Hematopoietic multipotent progenitor cell treated with erythropoietin and hydrocortisone succinate and interleukin-3 and kit ligand, for 4 days (in vitro differentiated cells): ENCODE measurements at regions not wholly inside any gene's neighbourhood (a gene's known extent, or its start where the extent isn't known, plus 50 kb on each side); places are given as distances from the start of the nearest gene placed in this dataset.
"Not testable (repeated sequence)": the region's sequence is repeated elsewhere in the genome, so short reads cannot be mapped to it uniquely, and the experiment has no call there.

Source experiments
- DNase-seq: peaks from one replicate; pipeline ENCODE4 v3.0.0-alpha.2; 2015

GRCh38 chr6:153368131-153368530, 237.0 kb upstream of the RGS17 start:
- no peak for DNase-seq

GRCh38 chr6:153367021-153367420, 235.9 kb upstream of the RGS17 start:
- DNase-seq, result no peak

GRCh38 chr6:153357391-153357790, 226.3 kb upstream of the RGS17 start:
- DNase-seq, result no peak

DNA sequence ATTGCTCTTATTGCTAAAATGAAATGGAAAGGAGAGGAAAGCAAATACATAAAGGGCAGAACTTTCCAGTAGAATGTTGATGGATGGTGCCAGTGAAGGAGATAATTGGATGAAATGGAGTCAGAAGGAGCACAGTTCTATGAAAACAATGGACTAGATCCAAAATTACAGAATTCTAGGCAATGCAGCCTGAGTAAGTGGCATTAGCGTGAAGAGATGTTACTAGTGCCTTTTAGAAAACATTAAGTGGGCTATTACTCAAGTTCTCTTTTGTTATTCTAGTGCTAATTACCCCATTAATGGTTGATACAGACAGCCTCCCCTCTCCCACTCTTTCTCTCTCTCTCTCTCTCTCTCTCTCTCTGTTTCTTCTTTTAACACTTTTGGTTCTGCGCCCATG, 209.5 kb upstream of the RGS17 start:
- no peak for DNase-seq

DNA sequence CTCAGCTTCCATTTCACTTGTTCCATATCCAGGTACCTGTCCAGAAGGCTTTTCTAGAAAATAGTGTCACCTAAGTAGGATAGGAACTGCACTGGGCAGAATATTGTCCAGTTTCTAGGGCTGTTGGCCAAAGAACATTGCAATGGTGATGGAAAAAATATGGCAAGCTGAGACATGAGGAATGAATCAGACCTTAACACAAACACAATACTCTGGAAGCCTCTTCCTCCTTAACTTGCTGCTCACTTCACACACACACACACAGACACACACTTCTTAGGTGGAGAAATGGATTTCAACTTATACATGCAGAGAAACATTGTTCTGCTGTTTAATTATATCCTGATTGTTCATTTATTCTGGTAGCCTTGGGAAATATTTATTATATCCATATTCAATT, 203.0 kb upstream of the RGS17 start:
- no peak for DNase-seq

DNA sequence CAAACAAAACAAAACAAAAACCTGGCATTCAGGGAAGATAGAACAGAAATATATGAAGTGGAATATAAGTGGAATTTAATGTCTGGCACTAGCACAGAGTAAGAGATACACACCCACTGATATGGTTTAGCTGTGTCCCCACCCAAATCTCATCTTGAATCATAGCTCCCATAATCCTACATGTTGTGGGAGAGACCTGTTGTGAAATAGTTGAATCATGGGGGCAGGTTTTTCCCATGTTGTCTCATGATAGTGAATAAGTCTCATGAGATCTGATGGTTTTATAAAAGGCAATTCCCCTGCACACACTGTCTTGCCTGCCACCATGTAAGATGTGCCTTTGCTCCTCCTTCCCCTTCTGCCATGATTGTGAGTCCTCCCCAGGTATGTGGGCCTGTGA, 200.1 kb upstream of the RGS17 start:
- not testable (repeated sequence) for DNase-seq

DNA sequence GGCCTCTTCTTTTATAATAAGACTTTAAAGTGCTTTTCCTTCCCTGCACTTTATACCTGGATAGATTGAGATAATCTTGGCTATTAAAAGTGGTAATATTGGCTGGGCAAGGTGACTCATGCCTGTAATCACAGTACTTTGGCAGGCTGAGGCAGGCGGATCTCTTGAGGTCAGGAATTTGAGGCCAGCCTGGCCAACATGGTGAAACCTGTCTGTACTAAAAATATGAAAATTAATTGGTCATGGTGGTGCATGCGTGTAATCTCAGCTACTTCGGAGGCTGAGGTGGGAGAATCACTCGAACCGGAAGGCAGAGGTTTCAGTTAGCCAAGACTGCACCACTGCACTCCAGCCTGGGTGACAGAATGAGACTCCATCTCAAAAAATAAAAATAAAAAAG, 197.1 kb upstream of the RGS17 start:
- DNase-seq, result no peak

GRCh38 chr6:153325661-153326060, 194.6 kb upstream of the RGS17 start:
- no peak for DNase-seq

GRCh38 chr6:153312634-153313033, 181.6 kb upstream of the RGS17 start:
- DNase-seq, result peak; percentile 80

DNA sequence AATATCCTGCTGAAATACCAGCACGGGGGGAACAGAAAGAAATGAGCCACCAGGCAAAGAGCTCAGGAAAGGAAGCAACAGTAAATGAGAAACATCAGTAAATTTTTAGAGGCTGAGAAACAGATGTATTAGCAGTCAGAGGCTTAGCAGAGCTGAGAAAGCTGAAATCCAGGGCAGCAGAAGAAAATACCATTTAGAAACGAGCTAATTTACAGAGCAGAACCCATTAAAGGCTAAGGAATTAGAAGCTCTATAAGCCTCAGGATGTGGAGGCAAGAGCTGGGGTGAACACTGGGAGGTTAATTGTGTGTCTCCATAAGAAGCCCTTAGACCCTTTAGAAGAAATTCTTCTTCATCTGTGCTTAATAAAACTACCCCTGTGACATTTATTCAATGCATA, 178.6 kb upstream of the RGS17 start:
- DNase-seq, result no peak

DNA sequence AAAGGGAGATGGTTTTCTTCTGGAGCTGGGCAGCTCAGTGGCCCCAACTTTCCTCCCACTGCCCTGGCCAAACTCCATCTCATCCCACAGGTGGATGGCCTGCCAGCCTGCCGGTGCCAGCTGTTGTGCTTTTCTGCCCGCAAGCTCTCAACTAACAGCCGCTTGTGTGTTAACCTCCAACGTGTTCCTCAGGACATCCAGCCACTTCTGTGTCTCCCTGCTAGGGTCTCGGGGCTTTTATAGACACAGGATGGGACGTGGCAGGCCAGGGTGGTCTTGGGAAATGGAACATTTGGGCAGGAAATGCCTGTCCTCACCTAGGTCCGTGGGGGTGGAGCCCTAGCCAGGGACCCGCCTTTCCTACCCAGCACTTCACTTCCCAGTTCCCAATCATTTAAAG, 171.1 kb upstream of the RGS17 start:
- no peak for DNase-seq

GRCh38 chr6:153301602-153302001, 170.5 kb upstream of the RGS17 start:
- peak; percentile 1 for DNase-seq

DNA sequence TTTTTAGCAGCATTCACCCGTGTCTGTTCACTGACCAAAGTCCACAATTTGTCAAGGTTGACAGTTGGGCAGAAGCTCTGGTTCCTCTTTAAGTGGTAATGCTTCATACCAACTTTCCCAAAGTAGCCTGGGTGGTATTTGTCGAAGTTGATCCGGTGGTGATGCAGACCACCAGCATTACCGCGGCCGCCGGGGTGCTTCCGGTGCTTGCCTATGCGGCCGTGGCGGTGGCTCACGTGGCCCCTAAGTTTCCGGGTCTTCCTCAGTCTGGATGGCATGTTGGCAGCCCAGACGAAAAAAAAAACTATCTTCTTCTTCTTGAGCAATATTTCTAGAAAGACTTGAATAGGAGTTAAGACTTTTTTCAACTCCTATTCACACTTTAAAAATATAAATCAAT, 151.4 kb upstream of the RGS17 start:
- DNase-seq, result not testable (repeated sequence)

DNA sequence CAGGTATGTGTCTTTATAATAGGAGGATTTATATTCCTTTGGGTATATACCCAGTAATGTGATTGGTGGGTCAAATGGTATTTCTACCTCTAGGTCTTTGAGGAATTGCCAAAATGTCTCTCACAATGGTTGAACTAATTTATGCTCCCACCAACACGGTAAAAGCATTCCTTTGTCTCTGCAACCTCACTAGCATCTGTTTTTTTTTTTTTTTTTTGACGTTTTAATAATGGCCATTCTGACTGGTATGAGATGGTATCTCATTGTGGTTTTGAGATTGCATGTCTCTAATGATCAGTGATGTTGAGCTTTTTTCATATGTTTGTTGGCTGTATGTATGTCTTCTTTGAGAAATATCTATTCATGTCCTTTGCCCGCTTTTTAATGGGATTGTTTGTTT, 144.9 kb upstream of the RGS17 start:
- DNase-seq, result no peak

- DNase-seq, result no peak
Observed at GRCh38 chr6:153272201-153272980, 141.3 kb upstream of the RGS17 start.

DNA sequence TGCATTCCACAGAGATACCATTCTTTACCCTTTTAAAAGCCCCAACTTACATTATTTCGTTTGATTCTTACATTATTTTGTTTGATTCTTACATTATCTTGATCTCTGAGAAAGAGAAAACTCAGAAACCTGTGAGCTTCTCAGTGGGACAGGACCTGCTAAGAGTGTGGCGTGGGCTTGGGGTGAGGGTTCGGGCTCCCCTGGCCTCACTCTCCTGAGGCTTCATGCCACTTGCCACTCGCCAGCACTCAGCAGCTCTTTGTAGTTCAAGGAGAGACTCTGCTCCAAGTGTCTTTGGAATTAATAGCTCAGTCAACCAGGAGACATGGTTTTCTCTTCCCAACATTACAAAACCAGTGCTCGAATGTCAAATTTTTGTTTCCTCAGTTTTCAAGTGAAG, 132.4 kb upstream of the RGS17 start:
- DNase-seq, result no peak

- no peak for DNase-seq
Observed at GRCh38 chr6:153251326-153251725, 120.2 kb upstream of the RGS17 start.

GRCh38 chr6:153237670-153238069, 106.6 kb upstream of the RGS17 start:
- no peak for DNase-seq

GRCh38 chr6:153231048-153231646, 100.1 kb upstream of the RGS17 start:
- peak; percentile 71 for DNase-seq

- DNase-seq, result no peak
Observed at GRCh38 chr6:153218184-153218792, 87.2 kb upstream of the RGS17 start.

- DNase-seq, result no peak
Observed at GRCh38 chr6:153216789-153217188, 85.7 kb upstream of the RGS17 start.

DNA sequence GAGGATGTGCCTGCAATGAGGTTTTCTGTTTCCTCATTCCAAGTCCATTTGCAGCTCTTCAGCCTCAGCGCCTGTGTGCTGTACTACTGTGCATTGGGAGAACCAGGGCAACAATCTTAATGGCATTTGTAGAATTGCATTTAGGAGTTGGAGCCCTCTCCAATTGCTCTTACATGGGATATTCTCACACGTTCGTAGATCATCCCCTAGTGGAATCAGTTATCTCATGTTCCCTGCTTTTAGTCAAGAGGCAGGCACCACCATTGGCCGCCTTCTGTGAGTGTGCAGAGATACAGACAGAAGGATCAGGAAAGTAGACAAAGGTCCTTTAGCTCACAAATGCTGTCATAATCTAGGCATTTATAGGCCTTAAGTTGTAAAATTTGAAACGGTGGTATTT, 84.2 kb upstream of the RGS17 start:
- DNase-seq, result no peak

DNA sequence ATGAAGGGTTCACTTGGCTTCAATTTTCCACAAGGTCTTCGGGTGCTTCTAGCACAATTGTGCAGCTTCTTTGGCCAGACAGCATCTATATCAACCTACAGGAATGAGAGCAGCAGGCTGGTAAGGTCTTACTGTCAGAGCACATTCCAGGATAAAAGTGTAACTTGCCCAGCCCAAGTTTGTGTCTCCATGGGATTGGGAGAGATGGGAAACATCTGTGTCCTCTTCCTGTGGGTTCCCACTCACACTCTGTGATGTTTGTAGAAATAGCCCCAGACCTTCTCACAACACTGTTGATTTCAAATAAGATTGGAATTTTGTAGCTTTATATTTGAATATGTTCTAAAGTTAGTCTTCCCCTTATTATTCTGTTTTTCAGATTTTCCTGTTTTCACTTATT, 83.4 kb upstream of the RGS17 start:
- DNase-seq, result no peak

- peak; percentile 77 for DNase-seq
Observed at GRCh38 chr6:153210083-153210482, 79.0 kb upstream of the RGS17 start.
